Ammon's horn (tissue), 1 donor: ENCODE measurements at regions not wholly inside any gene's neighbourhood (a gene's known extent, or its start where the extent isn't known, plus 50 kb on each side); places are given as distances from the start of the nearest gene placed in this dataset.
A peak's percentile ranks its signal among the peaks of the same experiment; 100 is the strongest.

Experiments used
- DNase-seq: peaks from one replicate; pipeline ENCODE4 v3.0.0-alpha.2; 2016; ENCODE audit warnings: low spot score

- DNase-seq: no peak
Measured at GRCh38 chr12:118467641-118468305, 91.4 kb downstream of the SUDS3 start.

DNA sequence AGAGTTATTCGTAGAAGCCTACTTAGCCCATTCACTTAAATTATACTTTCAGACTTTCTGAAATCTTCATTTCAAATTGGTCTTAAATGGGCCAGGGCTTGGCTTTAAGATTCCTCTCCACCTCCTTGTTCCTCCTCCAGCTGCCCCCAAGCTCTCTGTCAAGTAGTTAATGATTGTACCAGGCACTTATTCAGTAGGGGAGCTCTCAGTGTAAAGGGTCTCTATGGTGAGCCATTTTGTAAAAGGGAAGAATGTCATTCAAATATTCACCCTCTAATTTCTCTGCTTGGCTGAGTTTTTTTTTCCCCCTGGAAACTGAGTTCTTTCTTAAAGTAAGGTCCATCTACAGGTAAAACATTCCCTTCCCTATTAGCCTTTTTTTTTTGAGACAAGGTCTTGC lies 96.6 kb downstream of the SUDS3 start:
- DNase-seq: peak; percentile 3

GRCh38 chr12:118480235-118480634 lies 103.9 kb downstream of the SUDS3 start:
- no peak for DNase-seq

GRCh38 chr12:118488034-118488433 lies 111.7 kb downstream of the SUDS3 start:
- no peak for DNase-seq

DNA sequence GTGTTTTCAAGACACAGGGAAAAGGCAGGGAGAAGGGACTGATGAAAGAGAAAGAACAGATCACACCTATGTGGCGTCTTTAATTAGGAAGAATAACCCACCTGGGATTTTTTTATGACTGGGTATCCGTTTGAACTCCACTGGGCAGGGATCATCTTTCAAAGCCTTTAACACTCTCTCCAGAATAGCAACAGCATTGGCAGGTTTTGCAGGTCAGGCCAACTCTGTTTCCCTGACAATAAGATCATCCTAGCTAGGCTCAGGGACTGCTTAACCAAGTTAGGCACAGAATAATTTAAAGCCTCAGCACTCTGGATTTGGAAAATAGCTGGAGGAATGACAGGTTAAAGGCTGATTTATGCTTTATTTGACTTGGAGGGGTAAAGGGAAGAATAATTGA lies 117.6 kb downstream of the SUDS3 start:
- DNase-seq: no peak

DNA sequence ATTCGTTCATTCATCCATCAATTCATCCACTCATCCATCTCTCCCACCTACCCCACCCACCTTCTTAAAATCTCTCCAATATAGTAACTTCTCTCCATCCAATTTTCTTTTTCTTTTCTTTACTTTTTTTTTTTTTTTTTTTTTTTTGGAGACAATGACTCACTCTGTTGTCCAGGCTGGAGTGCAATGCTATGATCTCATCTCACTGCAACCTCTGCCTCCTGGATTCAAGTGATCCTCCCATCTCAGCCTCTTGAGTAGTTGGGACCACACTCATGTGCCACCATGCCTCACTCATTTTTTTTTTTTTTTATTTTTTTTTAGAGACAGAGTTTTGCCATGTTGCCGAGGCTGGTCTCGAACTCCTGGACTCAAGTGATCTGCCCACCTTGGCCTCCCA lies 118.4 kb downstream of the SUDS3 start:
- DNase-seq: no peak

GRCh38 chr12:118495296-118495695 lies 118.9 kb downstream of the SUDS3 start:
- no peak for DNase-seq

- no peak for DNase-seq
Measured at GRCh38 chr12:118498171-118498570, 121.8 kb downstream of the SUDS3 start.

DNA sequence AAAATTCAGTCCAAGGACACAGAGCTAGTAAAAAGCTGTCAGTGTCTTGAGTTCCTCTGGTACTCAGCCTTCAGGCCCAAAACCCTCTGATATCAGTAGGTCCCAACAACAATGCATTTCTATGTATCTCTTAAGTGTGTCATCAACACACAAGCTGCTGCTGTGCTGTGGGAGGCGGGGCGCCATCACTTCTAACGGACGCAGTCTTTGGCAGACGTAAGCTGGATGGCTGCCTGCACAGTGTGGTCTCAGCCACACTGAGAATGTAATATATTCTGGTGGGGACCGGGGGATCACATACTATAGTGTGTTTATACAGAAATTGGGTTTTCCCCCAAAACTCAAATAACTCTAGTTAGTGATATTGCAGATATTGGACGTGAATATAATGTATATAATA lies 123.9 kb downstream of the SUDS3 start:
- no peak for DNase-seq

DNA sequence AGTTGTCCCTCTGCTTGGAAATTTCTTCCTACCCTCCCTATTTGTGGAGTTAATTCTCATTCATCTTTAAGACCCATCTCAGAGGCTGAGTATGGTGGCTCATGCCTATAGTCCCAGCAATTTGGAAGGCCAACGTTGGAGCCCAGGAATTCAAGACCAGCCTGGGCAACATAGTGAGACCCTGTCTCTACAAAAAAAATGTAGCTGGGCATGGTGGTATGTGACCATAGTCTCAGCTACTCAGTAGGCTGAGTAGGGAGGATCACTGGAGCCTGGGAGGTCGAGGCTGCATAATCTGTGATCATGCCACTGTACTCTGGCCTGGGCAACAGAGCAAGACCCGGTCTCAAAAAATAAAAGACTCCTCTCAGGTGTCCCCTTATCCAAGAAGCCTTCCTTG lies 125.1 kb downstream of the SUDS3 start:
- no peak for DNase-seq

DNA sequence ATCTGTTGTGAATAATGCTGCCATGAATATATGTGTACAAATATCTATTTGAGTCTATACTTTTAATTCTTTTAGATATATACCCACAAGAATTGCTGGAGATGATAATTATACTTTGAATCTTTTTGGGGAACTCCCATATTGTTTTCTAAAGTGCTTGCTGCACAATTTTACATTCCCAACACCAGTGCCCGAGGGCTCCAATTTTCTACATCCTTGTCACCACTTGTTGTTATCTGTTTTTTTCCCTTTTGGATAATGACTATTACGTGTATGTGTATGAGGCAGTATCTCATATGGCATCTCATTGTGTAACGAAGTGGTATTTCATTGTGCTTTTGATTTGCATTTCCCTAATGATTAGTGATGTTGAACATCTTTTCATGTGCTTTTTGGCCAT lies 127.1 kb downstream of the SUDS3 start:
- DNase-seq: no peak

- no peak for DNase-seq
Measured at GRCh38 chr12:118512669-118513068, 136.3 kb downstream of the SUDS3 start.

GRCh38 chr12:118513611-118514010 lies 137.3 kb downstream of the SUDS3 start:
- DNase-seq: no peak

DNA sequence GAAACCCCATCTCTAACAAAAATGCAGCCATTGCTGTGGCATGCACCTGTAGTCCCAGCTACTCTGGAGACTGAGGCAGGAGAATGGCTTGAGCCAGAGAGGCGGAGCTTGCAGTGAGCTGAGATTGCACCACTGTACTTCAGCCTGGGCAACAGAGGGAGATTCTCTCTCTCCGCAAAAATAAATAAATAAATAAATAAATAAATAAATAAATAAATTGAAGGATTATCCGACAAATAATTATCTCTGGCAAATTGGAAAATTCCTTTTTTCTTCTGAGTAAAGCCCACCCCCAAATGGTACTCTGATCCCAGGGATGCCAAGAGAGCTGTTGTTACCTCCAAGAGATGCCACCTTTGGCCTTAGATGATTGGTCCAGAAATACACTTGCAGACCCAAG lies 137.9 kb downstream of the SUDS3 start:
- no peak for DNase-seq

- DNase-seq: no peak
Measured at GRCh38 chr12:118520214-118521035, 144.1 kb downstream of the SUDS3 start.

- DNase-seq: no peak
Measured at GRCh38 chr12:118521036-118521370, 144.6 kb downstream of the SUDS3 start.

DNA sequence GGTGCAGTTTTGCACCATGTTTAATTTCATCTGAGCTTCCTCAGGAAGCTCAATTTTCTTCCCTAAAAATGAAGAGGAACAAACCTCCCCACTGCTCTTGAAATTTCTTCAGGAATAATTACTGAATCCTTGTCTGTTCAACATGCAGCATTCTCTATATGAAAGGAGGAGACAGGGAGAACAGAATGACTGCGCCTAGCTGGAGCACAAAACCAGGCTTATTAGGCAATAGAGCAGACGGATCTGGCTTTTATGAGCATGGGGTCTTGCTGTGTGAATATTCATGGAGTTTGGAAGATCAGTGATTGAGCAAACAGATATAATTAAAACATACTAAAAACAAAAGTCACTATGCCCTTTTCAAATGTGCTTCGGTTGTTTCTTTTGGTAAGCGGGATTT lies 148.1 kb downstream of the SUDS3 start:
- DNase-seq: no peak

GRCh38 chr12:118525216-118525615 lies 148.9 kb downstream of the SUDS3 start:
- DNase-seq: no peak

- DNase-seq: no peak
Measured at GRCh38 chr12:118526255-118527095, 150.1 kb downstream of the SUDS3 start.

DNA sequence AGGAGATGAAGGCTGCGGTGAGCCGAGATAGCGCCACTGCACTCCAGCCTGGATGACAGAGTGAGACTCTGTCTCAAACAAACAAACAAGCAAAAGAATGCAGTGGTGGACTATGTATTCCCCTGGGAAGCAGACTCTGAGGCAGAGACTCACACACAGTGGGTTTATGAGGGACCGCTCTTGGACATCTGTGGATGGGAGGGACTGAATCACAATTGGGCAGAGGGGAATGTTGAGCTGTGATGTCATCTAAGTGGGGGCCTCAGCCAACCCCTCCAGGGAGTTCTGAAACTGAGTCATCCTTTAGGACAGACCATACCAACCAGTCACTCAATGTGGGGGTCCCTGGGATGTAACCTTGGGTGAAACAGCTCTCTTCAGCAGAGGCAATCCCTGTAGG lies 151.0 kb downstream of the SUDS3 start:
- DNase-seq: no peak

- no peak for DNase-seq
Measured at GRCh38 chr12:118528625-118529024, 152.3 kb downstream of the SUDS3 start.

GRCh38 chr12:118534003-118534402 lies 157.6 kb downstream of the SUDS3 start:
- no peak for DNase-seq
